Keratinocyte (primary cell): ENCODE measurements at regions not wholly inside any gene's neighbourhood (a gene's known extent, or its start where the extent isn't known, plus 50 kb on each side); places are given as distances from the start of the nearest gene placed in this dataset.

Experiments
- DNase-seq: peaks from one replicate; pipeline ENCODE4 v3.0.0-alpha.2; 2011; ENCODE audit warnings: low read depth, missing footprints, low spot score
- FAIRE-seq: peaks from 2 replicates; lab custom pipeline; 2011; peaks lifted over from hg19 to GRCh38; lab: Jason Lieb, UNC
- H2AFZ ChIP-seq: 2 replicates; pipeline ENCODE4 v1.6.0; 2012; ENCODE audit warnings: low read length, control low read depth, inconsistent platforms; ENCODE audit not compliant: control insufficient read depth
- H3K27ac ChIP-seq: 2 replicates; pipeline ENCODE4 v1.5.1; 2011; ENCODE audit warnings: low read length; ENCODE audit not compliant: control insufficient read depth, insufficient read depth
- H3K27me3 ChIP-seq: 3 replicates; pipeline ENCODE4 v1.6.0; 2011; ENCODE audit warnings: low read length; ENCODE audit not compliant: control insufficient read depth, insufficient read depth; ENCODE audit errors: extremely low read depth
- H3K36me3 ChIP-seq, 2 experiments: 2 replicates in 1 of 2; 3 replicates in 1 of 2; pipeline ENCODE4 v1.5.1; 2011; ENCODE audit warnings: low read length in 2 of 2, mild to moderate bottlenecking in 1 of 2; ENCODE audit not compliant: control insufficient read depth in 2 of 2, insufficient read depth in 2 of 2; ENCODE audit errors: extremely low read depth in 1 of 2
- H3K4me1 ChIP-seq: 3 replicates; pipeline ENCODE4 v1.5.1; 2011; ENCODE audit warnings: low read length; ENCODE audit not compliant: control insufficient read depth, insufficient read depth; ENCODE audit errors: extremely low read depth
- H3K4me2 ChIP-seq: 3 replicates; pipeline ENCODE4 v1.6.0; 2011; ENCODE audit warnings: low read depth, low read length; ENCODE audit not compliant: control insufficient read depth, insufficient read depth; ENCODE audit errors: extremely low read depth
- H3K4me3 ChIP-seq, 3 experiments: fragments of 200-600 bp in 1 of 3; sonication (generic) in 1 of 3; 2 replicates in 2 of 3; 3 replicates in 1 of 3; pipeline ENCODE4 v1.5.1; 2011 to 2016; ENCODE audit warnings: low read length in 3 of 3, mild to moderate bottlenecking in 3 of 3, control low read depth in 2 of 3, inconsistent platforms in 1 of 3, low read depth in 1 of 3, mixed read lengths in 1 of 3, mixed run types in 1 of 3, moderate library complexity in 1 of 3; ENCODE audit not compliant: control insufficient read depth in 2 of 3, insufficient read depth in 2 of 3; ENCODE audit errors: extremely low read depth in 1 of 3
- H3K79me2 ChIP-seq: 2 replicates; pipeline ENCODE4 v1.6.0; 2012; ENCODE audit warnings: low read length; ENCODE audit not compliant: control insufficient read depth, insufficient read depth
- H3K9ac ChIP-seq: 3 replicates; pipeline ENCODE4 v1.6.0; 2011; ENCODE audit warnings: low read length; ENCODE audit not compliant: control insufficient read depth, insufficient read depth; ENCODE audit errors: extremely low read depth
- H3K9me1 ChIP-seq: 3 replicates; pipeline ENCODE4 v1.6.0; 2011; ENCODE audit warnings: low read length; ENCODE audit not compliant: control insufficient read depth, insufficient read depth; ENCODE audit errors: extremely low read depth
- H3K9me3 ChIP-seq: 2 replicates; pipeline ENCODE4 v1.5.1; 2012; ENCODE audit warnings: low read depth, low read length; ENCODE audit not compliant: control insufficient read depth
- H4K20me1 ChIP-seq: 3 replicates; pipeline ENCODE4 v1.6.0; 2011; ENCODE audit warnings: low read length; ENCODE audit not compliant: control insufficient read depth, insufficient read depth; ENCODE audit errors: extremely low read depth
- EZH2 ChIP-seq: IDR thresholded peaks from one replicate; pipeline ENCODE4 v1.6.1; 2012; ENCODE audit warnings: inconsistent platforms, mild to moderate bottlenecking, low read length, moderate library complexity
- dilution Hi-C: fragments of 300-500 bp; cut with MboI; formaldehyde crosslinking; loops from one replicate; pipeline ENCODE4 v1.7.0; 2020; ENCODE audit warnings: low sequenced_read_pairs; ENCODE audit not compliant: extremely low pct_ligation_motif_present
- TF ChIP-seq, protein P1 (sequence below), 3 experiments: IDR thresholded peaks in 1 of 3; conservative IDR thresholded peaks in 1 of 3; optimal IDR thresholded peaks in 1 of 3; 2 replicates in 2 of 3; 3 replicates in 1 of 3; pipeline versions ENCODE3 to v1.5.1; 2011; ENCODE audit warnings: low read length in 3 of 3, mild to moderate bottlenecking in 3 of 3, moderate library complexity in 2 of 3, control low read depth in 1 of 3, inconsistent platforms in 1 of 3; ENCODE audit not compliant: insufficient read depth in 2 of 3; ENCODE audit errors: extremely low read depth in 1 of 3

DNA sequence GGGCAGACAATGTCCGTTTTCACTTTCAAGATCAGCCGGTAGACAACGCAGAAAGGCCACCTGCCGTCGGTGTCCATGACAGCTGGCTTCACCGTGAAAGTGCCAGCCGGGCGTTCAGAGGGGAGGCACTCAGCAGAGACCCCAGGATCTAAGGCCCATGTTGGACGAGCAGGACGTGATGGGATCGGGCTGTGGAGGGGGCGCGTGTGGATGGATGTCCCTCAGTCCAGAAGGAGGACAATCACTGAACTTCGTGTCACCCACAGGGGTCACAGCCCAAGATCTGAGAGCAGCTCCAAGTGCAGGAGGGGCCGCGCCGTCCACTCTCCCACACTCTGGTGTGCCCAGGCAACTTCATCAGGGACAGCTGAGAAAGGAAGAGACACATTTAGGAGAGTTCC, 164.4 kb downstream of the BRD1 start:
- Histone ChIP-seq H3K9me3 (peaks cover 5% of the 10 kb centered on the region), H3K9ac (no peak overlapping the region), H3K9me1 (no peaks in the 10 kb centered on the region), H4K20me1 (no peaks in the 10 kb centered on the region), H3K79me2 (no peaks in the 10 kb centered on the region), H3K4me2 (no peak overlapping the region), H2AFZ (no peak overlapping the region), H3K27ac (no peak overlapping the region), H3K4me3 (no peak overlapping the region), H3K36me3 (no peaks in the 10 kb centered on the region), H3K27me3 (no peaks in the 10 kb centered on the region), H3K4me1 (no peaks in the 10 kb centered on the region)
- no peak for TF ChIP-seq EZH2
- TF ChIP-seq, protein P1, sequence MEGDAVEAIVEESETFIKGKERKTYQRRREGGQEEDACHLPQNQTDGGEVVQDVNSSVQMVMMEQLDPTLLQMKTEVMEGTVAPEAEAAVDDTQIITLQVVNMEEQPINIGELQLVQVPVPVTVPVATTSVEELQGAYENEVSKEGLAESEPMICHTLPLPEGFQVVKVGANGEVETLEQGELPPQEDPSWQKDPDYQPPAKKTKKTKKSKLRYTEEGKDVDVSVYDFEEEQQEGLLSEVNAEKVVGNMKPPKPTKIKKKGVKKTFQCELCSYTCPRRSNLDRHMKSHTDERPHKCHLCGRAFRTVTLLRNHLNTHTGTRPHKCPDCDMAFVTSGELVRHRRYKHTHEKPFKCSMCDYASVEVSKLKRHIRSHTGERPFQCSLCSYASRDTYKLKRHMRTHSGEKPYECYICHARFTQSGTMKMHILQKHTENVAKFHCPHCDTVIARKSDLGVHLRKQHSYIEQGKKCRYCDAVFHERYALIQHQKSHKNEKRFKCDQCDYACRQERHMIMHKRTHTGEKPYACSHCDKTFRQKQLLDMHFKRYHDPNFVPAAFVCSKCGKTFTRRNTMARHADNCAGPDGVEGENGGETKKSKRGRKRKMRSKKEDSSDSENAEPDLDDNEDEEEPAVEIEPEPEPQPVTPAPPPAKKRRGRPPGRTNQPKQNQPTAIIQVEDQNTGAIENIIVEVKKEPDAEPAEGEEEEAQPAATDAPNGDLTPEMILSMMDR (optimal IDR thresholded peaks at IDR 0.05 in 1 of 3, IDR thresholded peaks at IDR 0.05 in 1 of 3, conservative IDR thresholded peaks at IDR 0.05 in 1 of 3; ENCODE audit: extremely low read depth in 1 of 3, insufficient read depth in 2 of 3, low read length in 3 of 3): no peak
- FAIRE-seq (no peak), DNase-seq (no peak)
- dilution Hi-C loops: no loop called here

DNA sequence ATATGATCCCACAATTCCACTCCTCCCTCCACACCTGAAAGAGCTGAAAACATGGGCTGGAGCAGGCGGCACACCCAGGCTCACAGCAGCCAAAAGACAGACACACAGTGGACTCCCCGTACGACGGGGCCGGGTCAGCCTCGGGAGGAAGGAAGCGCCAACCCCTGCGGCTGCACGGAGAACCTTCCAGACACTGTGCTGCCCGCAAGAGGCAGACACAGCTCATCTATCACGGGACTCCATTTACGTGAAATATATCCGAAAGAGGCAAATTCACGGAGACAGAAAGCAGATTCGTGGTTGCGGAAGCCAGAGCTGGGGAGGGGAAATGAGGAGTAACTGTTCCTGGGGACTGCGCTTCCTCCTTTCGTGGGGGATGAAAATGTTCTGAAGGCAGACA, 165.0 kb downstream of the BRD1 start:
- Histone ChIP-seq H3K27me3 (no peaks in the 10 kb centered on the region), H3K27ac (no peak overlapping the region), H3K4me2 (no peak overlapping the region), H3K9me3 (peaks cover 5% of the 10 kb centered on the region), H4K20me1 (no peaks in the 10 kb centered on the region), H3K9me1 (no peaks in the 10 kb centered on the region), H2AFZ (no peak overlapping the region), H3K36me3 (no peaks in the 10 kb centered on the region), H3K79me2 (no peaks in the 10 kb centered on the region), H3K4me3 (no peak overlapping the region), H3K4me1 (no peaks in the 10 kb centered on the region), H3K9ac (no peak overlapping the region)
- DNase-seq (no peak), FAIRE-seq (no peak)
- TF ChIP-seq, protein P1 (optimal IDR thresholded peaks at IDR 0.05 in 1 of 3, IDR thresholded peaks at IDR 0.05 in 1 of 3, conservative IDR thresholded peaks at IDR 0.05 in 1 of 3; ENCODE audit: extremely low read depth in 1 of 3, insufficient read depth in 2 of 3, low read length in 3 of 3): no peak
- no peak for TF ChIP-seq EZH2
- dilution Hi-C loops: no loop called here
